ENCODE measurements at regions not wholly inside any gene's neighbourhood (a gene's known extent, or its start where the extent isn't known, plus 50 kb on each side); places are given as distances from the start of the nearest gene placed in this dataset.

- TF ChIP-seq, protein P1, sequence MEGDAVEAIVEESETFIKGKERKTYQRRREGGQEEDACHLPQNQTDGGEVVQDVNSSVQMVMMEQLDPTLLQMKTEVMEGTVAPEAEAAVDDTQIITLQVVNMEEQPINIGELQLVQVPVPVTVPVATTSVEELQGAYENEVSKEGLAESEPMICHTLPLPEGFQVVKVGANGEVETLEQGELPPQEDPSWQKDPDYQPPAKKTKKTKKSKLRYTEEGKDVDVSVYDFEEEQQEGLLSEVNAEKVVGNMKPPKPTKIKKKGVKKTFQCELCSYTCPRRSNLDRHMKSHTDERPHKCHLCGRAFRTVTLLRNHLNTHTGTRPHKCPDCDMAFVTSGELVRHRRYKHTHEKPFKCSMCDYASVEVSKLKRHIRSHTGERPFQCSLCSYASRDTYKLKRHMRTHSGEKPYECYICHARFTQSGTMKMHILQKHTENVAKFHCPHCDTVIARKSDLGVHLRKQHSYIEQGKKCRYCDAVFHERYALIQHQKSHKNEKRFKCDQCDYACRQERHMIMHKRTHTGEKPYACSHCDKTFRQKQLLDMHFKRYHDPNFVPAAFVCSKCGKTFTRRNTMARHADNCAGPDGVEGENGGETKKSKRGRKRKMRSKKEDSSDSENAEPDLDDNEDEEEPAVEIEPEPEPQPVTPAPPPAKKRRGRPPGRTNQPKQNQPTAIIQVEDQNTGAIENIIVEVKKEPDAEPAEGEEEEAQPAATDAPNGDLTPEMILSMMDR (IDR thresholded peaks at IDR 0.05) = no peak
- TF ChIP-seq ZFX (IDR thresholded peaks at IDR 0.05; ENCODE audit: borderline replicate concordance) = no peak
Measured at GRCh38 chr3:69560818-69561217, 174.9 kb upstream of the FRMD4B start.

Measured in 22Rv1 (cell line).